HG03354 (cell line): ENCODE measurements at regions not wholly inside any gene's neighbourhood (a gene's known extent, or its start where the extent isn't known, plus 50 kb on each side); places are given as distances from the start of the nearest gene placed in this dataset.

ENCODE experiments used
- ATAC-seq: cut with Tn5 transposase; IDR thresholded peaks from one replicate; pipeline ENCODE4 v1.9.1; 2021; ENCODE audit warnings: mild to moderate bottlenecking; ENCODE audit not compliant: unreplicated experiment, poor library complexity, severe bottlenecking

DNA sequence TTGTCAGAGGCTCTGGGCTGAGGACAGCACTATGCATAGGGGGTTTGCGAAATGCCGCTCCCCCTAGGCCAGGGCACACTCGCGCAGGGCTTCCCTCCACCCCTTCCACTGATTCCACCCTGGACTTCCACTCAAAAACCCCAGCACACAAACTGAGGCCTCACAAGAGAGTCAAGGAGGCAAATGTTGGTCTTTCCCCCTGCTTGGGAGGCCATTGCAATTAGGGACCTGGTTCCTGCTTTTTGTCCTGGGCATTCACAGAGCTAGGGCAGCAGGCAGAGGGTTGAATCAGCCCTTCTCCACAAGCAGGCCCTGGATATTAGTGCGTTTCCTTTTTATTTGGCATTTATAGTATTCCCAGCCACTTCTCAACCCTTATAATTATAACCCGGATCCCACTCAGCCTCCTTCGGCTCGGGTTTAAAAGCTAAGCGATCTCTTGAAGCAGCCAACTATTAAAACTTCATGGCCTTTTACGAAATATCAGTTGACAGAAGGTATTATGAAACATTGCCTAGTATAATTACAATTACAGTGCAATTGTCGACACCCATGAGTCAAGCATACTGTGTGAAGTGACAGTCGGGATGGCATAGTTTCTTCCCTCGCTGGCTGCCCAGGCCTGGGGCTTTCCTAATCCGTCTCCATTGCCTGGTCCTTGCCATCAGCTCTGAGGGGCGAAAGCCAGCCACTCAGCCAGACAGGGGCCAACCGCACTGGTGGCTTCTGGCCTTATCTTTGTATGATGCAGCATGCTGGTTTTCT is 285.5 kb upstream of the MAP3K1 start:
- no peak for ATAC-seq

DNA sequence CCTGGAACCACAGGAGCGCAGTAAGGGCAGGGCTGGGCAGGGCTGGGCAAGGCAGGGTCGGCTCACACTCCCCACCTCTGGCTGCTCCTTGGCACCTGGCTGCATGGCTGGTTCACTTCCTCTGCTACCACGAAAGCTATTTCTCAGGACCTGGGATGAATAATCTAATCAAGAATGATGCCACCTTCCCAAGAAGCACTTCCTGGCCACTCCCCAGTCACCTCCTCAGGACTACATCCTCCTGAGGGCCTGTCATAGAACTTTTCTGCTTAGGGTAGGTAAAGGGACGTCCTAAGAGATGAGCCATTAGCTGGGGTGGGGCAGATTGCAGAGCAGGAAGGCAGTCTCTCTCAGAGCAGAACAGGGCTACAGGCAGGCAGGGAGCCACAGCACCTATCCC is 288.2 kb upstream of the MAP3K1 start:
- ATAC-seq, result no peak

DNA sequence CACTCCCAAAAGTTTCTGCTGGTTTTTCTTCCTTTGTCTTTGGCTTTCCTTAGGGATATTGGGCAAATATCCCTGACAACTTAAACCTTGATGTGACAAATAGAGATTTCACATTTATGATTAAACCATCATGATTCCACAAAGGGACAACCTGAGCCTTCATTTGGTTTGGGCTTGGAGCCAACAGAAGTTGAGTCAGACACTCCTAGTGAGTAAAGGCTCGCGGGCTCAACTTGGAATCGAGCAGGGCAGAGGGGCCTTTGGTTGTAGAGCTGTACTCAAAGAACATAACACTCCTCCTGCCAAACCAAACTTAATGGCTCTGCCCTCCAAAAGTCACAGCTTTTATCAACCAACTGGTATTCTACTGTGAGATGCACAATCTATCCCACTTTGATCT is 290.2 kb upstream of the MAP3K1 start:
- ATAC-seq, result no peak

DNA sequence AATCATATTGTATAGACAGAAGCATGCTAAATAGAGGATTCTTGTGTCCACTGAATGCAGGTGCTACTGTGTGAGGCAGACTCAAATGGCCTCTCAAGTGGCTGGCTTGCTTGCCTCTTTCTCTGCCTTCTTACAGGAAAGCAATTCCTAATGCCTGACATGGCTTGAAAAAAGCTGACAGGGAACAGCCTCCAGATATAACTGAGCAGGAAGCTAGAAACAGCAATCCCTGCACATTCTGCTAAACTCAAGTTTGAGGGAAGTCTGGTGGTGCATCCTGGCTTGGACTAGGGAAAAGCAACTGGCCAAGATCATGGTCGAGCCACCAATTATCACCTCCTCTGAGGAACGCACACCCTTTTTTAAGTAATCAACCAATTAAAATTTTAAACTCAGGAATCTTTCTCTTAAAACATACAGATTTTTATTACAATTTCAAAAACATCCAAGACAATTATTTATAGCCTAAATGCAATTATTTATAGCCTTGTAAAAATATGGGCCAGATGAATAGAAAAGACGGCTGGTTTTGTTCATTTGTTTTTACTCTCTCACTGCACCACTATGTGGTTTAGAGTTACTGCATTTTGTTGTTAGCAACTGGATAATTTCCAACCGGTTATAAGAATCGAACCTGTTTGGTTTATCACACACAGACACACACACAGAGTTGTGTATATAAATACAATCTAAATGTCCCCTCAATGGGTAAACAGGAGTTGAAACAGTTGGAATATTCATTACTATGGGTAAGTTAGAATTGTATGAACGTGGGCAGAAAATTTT is 290.9 kb upstream of the ANKRD55 start:
- ATAC-seq, result no peak

DNA sequence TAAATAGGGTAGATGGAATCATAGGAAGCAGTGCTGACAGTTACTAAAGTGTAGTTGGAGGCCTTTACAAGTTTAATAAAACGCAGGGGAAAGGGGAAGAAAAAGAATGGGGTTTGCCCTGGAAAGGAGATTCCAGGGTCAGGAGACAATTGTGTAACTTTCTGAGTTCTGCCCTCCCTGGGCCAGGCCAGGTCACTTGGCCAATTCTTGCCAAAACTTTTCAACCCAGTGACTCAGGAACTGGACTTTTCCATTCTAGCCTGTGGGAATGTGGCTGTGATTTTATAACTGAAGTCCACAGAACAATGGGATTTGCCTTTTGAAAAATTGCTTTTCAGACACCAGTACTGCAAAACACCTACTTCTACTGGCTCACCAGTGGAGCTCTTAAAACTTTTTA is 289.8 kb upstream of the ANKRD55 start:
- no peak for ATAC-seq

DNA sequence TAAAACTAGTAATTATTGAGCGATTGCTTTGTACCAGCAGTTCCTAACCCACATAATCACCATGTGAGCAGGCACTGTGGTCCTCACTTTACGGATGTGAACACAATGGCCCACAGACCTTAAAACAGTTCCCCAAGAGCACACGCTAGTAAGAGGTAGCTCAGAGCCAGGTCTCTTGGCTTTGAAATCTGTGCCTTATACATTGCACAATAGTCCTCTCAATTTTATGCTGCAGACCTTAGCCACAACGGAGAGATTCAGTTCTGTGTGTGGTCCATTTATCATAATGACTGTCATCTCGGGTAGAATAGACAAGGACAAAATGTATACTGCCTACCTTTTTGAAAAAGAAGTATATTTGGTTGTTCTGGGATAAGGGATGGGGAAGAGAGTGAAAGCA is 289.0 kb upstream of the ANKRD55 start:
- no peak for ATAC-seq

DNA sequence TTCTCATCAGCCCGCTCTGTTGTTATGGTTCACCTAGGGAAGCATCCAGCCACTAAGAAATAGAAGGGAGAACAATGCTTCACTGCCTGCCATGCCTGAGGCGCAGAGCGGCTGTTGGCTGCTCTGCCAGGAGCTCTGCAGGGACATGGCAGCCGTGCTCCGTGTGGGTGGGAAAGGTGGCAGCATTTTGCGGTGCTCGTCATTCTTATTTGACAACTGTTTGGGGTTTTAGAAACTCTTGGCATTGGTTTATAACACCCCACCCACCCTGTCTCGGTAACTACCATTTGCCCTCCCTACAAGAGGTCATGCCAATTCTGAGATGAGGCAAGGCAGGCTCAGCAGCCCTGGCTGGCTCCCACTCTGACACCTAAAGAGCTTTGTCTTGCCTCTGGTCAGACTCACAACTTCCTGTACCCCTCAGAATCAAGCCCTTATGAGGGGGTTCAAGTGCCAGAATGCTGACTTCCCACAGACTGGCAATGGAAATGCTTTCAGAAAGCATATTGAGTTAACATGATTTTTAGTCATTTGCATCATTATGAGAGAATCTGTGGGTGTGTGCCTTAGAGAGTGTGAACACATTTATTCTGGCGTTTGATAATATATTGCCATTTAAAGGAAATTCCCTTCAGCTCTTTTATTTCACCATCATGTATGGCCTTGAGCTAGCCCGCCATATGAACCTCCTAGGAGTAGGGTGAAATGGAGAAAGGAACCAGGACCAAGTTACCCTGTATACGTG is 288.0 kb upstream of the ANKRD55 start:
- ATAC-seq, result no peak

DNA sequence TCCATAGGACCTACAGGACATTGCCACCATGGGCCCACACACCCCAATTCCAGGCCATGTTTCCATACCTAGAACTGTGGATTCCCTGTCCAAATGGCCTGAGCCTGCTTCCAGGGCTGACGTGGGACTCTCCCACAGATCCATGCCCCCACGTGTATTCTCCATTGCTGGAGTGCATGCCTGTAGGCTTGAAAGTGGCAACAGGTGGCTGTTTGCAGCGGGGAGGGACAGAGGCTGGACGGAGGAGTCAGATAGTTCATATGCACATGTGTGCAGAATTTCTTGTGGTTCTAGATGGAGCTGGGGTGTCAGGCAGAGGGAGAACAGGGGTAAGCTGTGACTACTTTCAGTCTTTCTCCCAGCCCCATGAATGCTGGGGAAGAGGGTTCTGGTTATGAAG is 285.7 kb upstream of the ANKRD55 start:
- ATAC-seq, result no peak

DNA sequence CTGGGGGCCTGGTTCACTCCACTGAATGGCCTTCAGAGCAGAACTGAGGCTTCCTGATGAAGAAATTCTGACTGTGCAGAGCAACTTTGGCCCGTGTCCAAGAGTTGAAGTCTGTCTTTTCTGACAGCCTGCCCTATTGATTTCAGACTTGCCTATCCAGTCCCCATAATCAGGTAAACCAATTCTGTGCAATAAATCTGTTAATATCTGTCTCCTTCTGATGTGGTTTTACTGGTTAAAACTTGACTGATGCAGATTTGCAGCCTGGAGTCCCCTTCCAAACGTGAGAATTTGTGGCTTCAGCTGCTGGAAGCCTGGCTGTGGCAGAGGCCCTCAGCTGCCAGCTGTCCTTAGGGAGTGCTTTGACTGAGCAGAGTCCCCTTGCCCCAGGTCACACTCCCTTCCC is 283.9 kb upstream of the ANKRD55 start:
- ATAC-seq, result no peak

DNA sequence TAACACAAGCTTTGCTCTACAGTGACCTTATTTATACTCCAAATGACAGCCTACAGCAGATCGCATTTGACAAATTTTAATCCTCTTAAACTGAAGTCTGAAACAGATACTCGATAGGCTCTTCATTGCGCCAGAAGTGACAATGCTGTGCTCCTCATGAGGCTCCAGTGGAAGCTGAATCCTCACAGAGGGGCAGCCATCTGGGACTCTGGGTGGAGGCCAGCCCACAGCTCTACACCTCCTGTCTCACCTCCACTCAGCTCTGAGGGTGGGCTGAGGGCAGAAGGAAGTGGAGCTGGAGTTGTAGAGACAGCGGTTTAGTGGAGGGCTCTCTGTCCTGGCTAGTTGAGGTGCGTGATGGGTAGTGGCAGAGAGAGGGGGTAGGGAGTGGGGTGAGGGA is 283.3 kb upstream of the ANKRD55 start:
- ATAC-seq, result no peak

DNA sequence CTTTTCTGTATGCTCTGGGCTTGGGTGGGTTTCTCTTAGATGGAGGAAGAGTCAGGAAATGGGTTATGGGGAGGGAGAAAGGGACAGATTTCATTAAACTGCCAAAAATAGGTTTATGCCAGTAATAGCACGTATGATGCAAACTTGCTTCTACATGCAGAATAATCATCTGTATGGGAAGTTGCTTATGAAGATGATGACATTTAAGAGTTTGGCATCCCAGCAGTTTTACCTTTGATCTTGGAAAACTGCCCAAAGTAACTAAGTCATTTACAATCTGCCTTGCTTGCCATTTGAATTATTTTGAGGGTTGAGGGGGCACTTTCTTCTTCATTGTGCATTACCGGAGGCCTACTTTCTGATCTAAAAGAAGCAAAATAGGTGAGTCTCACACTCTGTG is 282.9 kb upstream of the ANKRD55 start:
- ATAC-seq, result no peak

DNA sequence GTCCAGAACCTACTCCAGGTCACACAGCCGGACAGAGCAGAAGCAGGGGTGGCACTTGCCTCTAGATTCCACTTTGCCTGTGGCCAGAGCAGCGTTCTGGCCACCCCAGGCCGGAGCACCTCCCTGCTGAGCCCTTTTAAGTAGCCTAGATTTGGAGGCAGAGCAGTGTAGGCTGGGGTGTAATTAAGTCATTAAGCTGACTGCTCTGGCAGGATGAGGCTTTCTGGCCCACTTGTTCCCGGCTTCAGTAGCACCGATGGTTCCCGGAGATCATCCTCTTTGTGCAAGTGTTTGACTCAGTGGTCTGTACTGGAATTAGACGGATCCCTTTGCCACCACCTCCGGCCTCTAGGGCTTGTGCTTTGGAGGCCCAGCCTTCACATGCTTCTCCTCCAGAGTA is 281.9 kb upstream of the ANKRD55 start:
- ATAC-seq, result no peak

DNA sequence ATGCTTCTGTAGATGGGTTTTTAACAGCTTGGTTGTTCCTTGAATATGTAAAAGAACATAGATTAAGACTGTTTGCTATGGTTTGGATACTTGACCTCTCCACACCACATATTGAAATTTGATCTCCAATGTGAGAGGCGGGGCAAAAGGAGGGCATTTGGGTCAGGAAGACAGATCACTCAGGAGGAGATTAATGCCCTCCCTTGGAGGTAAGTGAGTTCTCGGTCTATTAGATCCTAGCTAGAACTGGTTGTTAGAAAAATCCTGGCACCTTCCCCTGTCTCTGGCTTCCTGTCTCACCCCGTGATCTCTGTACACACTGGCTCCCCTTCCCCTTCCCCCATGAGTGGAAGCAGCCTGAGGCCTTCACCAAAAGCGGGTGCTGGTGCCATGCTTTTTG is 281.1 kb upstream of the ANKRD55 start:
- ATAC-seq, result no peak

DNA sequence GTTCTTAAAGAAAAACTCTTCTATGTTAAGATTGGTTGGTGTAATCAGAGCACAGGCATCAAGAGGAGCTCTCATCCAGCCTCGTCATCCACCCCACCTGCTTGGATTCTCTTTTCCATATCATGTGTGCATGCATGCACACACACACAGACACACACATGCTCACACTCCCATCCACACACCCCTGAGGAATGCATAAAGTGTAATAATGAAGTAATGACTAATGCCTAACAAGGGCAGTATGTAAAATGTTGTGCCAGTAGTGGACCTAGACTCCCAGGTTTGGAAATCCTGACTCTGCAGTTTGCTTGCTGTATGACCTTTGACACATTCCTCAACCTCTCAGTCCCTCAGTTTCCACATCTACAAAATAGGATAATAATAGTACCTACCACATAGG is 280.0 kb upstream of the ANKRD55 start:
- ATAC-seq, result no peak

DNA sequence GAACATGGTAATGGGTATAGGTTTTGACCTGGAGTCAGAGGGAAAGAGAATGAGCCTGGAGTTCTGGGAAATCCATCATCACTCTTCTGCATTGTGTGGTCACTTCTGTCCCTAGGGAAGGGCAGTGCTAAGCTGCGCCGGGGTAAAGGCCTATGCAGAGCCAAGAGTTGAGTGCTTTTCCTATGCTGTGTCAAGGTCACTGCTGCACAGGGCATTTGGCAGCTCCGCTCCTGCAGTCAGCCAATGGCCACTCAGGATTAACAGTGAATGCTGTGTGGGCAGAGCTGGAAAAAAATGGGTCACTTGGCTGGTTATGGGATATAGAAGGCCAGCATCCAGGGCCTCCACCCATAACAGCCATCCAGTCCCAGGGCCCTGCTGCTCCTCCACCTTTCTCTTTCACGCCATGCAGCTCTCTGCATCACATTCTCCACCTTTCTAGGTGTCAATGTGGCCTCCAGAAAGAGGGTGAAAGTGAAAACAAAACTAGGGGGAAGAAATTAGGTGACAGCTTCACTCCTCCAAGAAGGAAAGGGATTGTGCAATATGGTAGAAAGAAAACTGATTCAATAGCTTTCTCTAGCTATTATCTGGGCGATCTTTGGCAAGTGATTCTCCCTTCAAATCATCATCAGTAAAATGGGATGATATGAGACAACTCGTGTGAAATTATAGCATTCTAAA is 279.3 kb upstream of the ANKRD55 start:
- ATAC-seq, result no peak

DNA sequence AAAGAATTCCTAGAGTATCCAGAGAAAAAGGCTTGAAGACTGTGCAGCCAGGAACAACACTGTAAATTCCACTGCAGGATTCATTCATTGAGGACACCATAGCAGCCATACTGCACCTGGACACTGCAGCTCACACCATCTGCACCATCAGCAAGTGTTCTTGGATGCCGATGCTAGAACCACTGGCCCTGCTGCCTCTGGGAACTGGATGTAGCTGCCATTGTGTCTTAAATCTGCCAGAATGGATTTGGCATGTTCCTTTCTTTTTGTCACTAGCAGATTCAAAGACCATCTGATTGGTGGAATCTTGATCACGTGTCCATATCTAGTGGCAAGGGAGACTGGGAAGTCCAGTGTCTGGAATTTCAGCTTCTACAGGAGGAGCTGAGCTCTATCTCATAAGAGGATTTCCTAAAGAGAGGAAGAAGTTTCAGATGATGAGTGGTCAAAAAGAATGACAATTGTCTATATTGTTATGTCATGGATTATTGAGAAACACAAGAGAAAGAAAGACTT is 278.3 kb upstream of the ANKRD55 start:
- ATAC-seq, result no peak

DNA sequence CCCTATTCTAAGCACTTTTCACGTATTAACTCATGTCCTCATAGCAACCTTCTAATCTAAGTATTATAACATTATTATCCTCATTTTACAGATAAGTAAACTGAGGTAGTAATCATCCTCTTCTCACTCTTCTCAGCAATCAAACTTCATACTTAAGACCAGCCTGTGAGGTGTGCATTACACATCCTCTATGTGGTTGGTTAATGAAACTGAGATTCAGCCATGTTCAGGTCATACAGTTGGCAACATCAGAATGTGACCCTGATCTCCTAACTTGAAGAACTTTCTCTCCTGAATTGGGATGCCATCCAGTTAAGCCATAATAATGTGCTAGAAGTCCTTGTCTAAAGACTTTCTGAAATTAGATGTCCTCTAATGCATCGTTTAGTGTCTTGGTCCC is 275.1 kb upstream of the ANKRD55 start:
- no peak for ATAC-seq

DNA sequence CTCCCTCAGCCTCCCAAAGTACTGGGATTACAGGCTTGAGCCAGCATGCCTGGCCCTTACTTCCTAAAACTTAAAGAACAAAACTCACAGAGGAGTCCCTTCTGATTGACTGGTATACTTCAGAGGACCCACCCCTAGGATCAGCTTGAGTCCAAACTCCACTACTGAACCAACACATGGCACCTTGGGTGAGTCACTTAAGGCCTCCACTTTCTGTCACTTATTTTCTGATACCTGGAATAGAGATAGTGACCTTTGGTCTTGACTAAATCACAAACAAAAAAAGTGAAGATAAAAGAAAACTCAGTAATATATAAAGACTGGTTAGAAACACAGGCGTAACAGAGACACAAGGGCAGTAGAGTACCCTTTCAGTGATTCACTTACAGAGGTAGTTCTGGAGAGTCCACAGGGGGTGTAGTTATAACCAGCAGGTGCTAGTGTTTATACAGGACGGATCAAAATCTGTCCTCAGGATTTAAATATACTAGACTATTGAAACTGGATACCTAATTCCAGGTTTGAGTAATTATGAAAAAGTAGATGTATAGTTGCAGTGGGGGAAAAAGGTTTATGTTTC is 274.3 kb upstream of the ANKRD55 start:
- ATAC-seq, result no peak

DNA sequence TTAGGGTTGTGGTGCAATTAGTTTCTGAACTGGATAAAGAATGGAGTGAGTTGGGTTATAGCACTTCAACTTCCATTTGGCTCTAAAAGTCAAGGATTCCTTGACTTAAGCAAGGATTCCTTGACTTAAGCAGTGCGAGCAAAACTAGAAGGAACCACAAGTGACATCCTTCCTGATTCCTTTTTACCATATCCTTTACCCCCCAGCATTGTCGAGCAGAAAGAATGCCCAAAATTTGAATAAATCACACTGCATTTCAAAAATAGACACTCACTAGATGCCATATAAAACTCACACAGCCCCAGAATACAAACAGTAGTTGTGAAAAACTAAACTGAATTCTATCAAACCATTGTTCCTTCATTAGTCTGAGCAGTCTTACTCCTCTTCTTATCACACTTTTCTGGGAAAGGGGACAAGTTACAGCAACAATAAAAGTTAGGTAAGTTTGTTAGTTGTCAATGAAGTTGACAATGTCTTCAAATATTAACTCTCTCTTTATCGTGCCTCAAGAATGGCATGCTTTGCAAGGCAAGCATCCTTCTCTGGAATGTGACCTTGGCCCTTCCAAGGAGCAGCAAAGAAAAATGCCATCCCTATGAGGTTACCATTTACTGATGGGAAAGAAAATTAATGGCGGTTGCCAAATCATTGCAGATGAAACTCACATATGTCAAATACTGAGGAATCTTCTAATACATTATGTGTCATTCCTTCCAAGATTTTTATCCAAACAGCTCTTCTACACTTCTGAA is 273.3 kb upstream of the ANKRD55 start:
- no peak for ATAC-seq
